ENCODE measurements at regions not wholly inside any gene's neighbourhood (a gene's known extent, or its start where the extent isn't known, plus 50 kb on each side); places are given as distances from the start of the nearest gene placed in this dataset.

DNA sequence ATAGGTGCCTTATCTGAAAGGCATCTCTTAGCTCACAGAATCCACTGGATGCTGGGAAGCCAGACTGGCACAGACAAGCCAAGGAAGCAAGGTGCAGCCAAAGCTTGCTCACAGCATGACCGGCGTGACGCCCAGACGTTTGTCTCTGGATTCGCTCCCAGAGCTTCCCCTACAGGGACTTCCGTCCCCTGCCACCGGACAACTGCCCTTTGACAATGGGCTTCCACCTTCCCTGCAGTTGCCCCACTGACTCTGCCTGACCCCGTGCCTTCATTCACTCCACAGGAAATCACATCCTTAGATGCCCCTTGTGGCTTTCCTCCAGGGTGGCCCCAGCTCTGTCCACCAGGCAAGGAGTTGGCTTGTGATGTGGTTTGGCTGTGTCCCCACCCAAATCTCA lies 94.8 kb upstream of the CDH4 start:
- TF ChIP-seq, protein P1, sequence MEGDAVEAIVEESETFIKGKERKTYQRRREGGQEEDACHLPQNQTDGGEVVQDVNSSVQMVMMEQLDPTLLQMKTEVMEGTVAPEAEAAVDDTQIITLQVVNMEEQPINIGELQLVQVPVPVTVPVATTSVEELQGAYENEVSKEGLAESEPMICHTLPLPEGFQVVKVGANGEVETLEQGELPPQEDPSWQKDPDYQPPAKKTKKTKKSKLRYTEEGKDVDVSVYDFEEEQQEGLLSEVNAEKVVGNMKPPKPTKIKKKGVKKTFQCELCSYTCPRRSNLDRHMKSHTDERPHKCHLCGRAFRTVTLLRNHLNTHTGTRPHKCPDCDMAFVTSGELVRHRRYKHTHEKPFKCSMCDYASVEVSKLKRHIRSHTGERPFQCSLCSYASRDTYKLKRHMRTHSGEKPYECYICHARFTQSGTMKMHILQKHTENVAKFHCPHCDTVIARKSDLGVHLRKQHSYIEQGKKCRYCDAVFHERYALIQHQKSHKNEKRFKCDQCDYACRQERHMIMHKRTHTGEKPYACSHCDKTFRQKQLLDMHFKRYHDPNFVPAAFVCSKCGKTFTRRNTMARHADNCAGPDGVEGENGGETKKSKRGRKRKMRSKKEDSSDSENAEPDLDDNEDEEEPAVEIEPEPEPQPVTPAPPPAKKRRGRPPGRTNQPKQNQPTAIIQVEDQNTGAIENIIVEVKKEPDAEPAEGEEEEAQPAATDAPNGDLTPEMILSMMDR (IDR thresholded peaks at IDR 0.05), result no peak
- TF ChIP-seq POLR2A (IDR thresholded peaks at IDR 0.05), result no peak

Data from lower leg skin (tissue), 3 donors.